Hematopoietic multipotent progenitor cell (in vitro differentiated cells): ENCODE measurements at regions not wholly inside any gene's neighbourhood (a gene's known extent, or its start where the extent isn't known, plus 50 kb on each side); places are given as distances from the start of the nearest gene placed in this dataset. TPM values are rescaled to one million over a fixed set of nuclear protein-coding genes. Genes with fewer than 3 reads are reported as not detected.

Source experiments
- DNase-seq, 3 donors: peaks; one replicate each; pipeline ENCODE4 v3.0.0-alpha.2; 2011 to 2015; ENCODE audit warnings: low read depth in 2 of 3, low spot score in 2 of 3
- small RNA-seq: library from RNA; depleted of rRNA; stranded (forward); fragments of <200 nt; gene quantifications from one replicate; pipeline ENCODE3, GENCODE V24; 2012

DNA sequence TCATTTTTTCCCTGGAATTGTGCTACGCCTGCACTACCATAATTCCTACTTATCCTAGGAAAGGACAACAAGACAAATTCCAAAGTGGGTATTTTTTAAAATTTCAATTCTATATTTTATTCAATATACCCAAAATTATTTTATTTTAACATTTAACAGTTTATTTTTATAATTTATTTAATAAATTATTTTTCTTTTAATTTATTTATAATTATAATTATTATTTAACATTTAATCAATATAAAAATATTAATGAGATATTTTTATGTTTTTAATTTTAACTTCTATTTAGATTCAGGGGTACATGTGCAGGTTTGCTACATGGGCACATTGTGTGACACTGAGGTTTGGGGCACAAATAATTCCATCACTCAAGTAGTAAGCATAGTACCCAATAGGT is 65.6 kb upstream of the VSTM2A start:
- DNase-seq = no peak

DNA sequence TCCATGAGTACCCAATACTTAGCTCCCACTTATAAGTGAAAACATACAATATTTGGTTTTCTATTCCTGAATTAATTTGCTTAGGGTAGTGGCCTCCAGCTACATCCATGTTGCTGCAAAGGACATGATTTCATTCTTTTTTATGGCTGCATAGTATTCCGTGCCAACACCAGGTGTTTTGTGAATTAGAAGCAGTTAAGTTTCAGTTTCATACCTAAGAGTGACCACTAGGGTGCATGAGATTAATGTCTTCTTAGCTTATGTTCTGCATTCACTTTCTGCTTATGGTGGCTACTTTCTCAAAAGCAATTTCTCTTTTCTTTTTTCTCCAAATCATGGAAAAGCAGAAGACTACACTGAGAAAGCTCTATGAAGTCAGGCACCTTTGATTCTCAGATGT is 65.1 kb upstream of the VSTM2A start:
- DNase-seq = no peak

DNA sequence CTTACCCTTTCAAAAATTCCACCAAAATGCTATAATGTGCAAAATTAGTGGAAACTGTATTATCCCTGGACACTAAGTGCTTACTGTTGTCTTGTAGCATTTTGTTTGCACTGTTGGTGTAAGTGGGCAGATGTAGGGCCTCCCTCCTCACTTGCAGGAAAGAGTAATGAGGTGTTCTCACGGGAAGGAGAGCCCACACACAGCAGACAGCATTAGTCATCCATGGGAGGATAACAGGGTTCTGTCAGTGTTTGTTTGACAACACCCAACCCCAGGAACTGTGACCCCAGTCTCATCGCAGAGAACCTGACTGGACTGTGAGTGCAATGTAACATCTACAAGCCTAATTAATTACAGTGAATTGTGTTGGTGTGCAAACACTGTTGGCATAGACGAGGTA is 58.7 kb upstream of the VSTM2A start:
- DNase-seq = no peak

DNA sequence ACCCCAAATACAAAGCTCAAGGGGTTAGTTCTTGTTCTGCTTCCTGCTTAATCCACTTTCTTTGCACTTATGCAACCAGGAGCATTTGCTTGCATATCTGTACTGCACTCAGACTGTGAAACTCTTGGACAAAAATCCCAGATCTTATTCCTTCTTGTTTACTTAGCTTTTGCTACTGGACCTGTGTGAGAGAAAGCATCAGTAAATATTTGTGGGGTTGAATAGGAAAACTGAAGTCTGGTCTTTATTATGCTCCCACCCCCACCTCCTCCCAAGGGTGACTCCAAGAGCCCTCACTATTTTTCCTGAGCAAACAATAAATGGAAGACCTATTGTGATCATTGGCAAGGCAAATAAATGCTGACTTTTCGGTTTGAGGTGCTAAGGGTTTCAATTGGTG is 57.1 kb upstream of the VSTM2A start:
- no peak for DNase-seq

Small RNA genes lying in the stretch of these regions (small RNA-seq; reads per million reads assigned to genes)
- not detected for gene AC074348.1
- 0.47 reads per million for gene RNU2-29P
